HG03108 (cell line): ENCODE measurements at regions not wholly inside any gene's neighbourhood (a gene's known extent, or its start where the extent isn't known, plus 50 kb on each side); places are given as distances from the start of the nearest gene placed in this dataset.

Experiments
- ATAC-seq: cut with Tn5 transposase; IDR thresholded peaks from one replicate; pipeline ENCODE4 v1.9.1; 2021; ENCODE audit warnings: moderate library complexity; ENCODE audit not compliant: unreplicated experiment

GRCh38 chr4:81833576-81833975 is 361.9 kb upstream of the RASGEF1B start:
- ATAC-seq = no peak

GRCh38 chr4:81828991-81829390 is 357.3 kb upstream of the RASGEF1B start:
- no peak for ATAC-seq

- peak; percentile 75 for ATAC-seq
Observed at GRCh38 chr4:81827577-81828202, 356.0 kb upstream of the RASGEF1B start.

- no peak for ATAC-seq
Observed at GRCh38 chr4:81826817-81827424, 355.2 kb upstream of the RASGEF1B start.

- ATAC-seq = no peak
Observed at GRCh38 chr4:81826335-81826734, 354.6 kb upstream of the RASGEF1B start.

- no peak for ATAC-seq
Observed at GRCh38 chr4:81818385-81818920, 346.7 kb upstream of the RASGEF1B start.

GRCh38 chr4:81816031-81816761 is 344.5 kb upstream of the RASGEF1B start:
- ATAC-seq = no peak

GRCh38 chr4:81814987-81815541 is 343.4 kb upstream of the RASGEF1B start:
- no peak for ATAC-seq

GRCh38 chr4:81811562-81812293 is 340.0 kb upstream of the RASGEF1B start:
- no peak for ATAC-seq

- no peak for ATAC-seq
Observed at GRCh38 chr4:81808011-81808672, 336.4 kb upstream of the RASGEF1B start.

- ATAC-seq = no peak
Observed at GRCh38 chr4:81807386-81807785, 335.7 kb upstream of the RASGEF1B start.

- ATAC-seq = no peak
Observed at GRCh38 chr4:81806485-81806884, 334.8 kb upstream of the RASGEF1B start.

- no peak for ATAC-seq
Observed at GRCh38 chr4:81804849-81805248, 333.1 kb upstream of the RASGEF1B start.

GRCh38 chr4:81802285-81802846 is 330.7 kb upstream of the RASGEF1B start:
- ATAC-seq = no peak

GRCh38 chr4:81799371-81799770 is 327.7 kb upstream of the RASGEF1B start:
- no peak for ATAC-seq

- no peak for ATAC-seq
Observed at GRCh38 chr4:81796790-81797528, 325.3 kb upstream of the RASGEF1B start.

GRCh38 chr4:81792521-81792920 is 320.8 kb upstream of the RASGEF1B start:
- ATAC-seq = no peak

- ATAC-seq = no peak
Observed at GRCh38 chr4:81790477-81790876, 318.8 kb upstream of the RASGEF1B start.

- ATAC-seq = no peak
Observed at GRCh38 chr4:81789741-81790399, 318.2 kb upstream of the RASGEF1B start.
